Umbilical cord (tissue), 1 donor: ENCODE measurements at regions not wholly inside any gene's neighbourhood (a gene's known extent, or its start where the extent isn't known, plus 50 kb on each side); places are given as distances from the start of the nearest gene placed in this dataset.

Source experiments
- DNase-seq: peaks from one replicate; pipeline ENCODE4 v3.0.0-alpha.2; 2015; ENCODE audit warnings: low spot score

DNA sequence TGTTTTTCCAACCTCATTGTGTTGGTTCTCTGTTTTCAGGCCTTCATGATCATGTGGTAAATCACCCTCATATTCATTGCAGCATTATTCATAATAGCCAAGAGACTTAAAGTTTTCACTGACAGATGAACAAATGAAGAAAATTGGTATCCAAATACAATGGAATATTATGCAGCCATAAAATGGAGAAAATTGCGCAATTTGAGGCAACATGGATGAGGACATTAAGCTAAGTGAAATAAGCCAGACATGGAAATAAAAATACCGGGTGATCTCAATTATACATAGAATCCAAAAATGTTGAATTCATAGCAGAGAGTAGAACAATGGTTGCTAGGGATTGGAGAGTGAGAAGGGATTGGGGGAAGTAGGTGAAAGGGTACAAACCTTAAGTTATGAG, 491.9 kb upstream of the KCNMB2 start:
- no peak for DNase-seq

DNA sequence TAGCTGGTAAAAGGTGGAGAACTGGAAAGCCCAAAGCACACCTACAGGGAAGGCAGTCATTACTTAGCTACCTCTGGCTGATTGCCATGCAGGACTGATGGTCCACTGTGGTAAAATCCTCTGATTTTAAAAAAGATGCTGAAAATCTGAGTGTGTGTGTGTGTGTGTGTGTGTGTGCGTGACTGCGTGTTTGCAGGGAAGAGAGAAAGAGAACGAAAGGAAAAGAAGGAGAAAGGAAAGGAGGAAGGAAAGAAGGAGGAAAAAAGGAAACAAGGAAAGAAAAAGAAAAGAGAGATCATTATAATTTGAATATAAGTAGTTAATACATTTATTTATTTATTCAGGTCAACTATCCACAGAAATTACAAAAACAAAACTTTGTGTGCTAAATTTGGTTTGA, 488.7 kb upstream of the KCNMB2 start:
- no peak for DNase-seq

DNA sequence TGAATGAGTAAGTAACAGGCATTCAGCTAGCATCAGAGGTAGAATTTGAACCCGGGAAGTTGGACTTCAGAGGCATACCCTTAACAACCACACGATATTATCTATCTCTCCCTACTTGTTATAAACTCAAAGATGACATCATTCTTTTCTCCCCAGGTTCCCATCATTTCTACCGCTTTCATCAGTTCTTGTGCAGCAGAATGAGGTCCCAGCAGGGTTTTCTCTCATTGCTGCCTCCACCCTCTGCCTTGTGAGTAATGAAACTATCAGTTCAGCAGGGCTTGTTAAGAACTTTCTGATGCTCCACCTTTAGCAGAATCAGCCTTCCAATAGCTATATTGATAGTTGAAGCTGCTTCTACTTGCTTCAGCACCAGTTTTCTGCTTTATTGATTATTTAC, 487.5 kb upstream of the KCNMB2 start:
- DNase-seq: no peak

DNA sequence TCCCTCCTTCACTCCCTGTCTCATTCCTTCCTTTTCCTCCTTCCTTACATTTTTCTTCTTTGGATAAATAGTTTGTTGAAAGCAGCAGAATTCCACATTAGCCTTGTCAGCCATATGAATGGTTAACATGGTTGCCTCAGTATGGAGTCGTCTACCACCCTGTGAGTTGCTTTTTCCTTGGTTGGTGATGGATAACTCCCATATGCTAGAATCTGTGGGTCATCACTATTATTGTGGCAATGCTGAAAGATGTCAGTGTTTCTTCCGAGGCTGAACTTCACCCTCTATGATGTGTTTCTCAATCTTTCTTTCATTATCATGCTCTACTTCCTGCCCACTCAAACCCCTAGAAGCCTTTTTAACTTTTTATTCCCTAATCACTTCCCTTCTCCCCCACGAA, 481.8 kb upstream of the KCNMB2 start:
- no peak for DNase-seq

DNA sequence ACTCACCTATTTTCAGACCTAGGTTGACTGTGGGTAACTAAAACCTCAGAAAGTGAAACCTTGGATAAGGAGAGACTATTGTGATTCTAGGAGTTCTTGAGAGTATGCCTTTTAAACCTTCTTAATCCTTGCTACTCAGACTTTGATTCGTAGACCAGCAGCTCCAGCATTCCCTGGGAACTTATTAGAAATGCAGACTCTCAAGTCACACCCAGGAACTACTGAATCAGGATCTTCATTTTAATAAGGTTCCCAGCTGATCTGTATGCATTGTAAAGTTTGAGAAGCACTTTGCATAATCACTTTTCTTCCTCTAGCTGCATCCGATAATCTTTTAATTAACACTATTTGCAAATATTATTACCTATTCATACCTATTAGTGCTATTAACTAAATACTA, 480.3 kb upstream of the KCNMB2 start:
- no peak for DNase-seq

DNA sequence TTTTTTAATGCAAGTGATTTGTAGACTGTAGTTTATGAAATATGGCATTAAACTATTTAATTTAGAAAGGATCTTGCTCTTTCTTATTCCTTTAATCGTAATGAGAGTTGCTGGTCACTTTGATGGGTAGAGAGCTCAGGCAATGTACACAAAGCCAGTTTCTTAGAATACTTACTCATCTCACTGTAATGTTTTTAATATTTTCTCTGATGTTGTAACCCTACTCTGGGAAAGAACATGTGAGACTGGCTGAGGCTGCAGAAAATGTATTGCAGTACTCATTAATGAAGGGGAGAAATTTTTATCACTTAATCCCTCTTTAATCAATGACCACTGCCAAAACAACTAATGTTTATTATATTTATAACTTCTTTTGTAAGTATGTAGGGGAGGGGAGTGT, 479.4 kb upstream of the KCNMB2 start:
- DNase-seq: peak; percentile 17

DNA sequence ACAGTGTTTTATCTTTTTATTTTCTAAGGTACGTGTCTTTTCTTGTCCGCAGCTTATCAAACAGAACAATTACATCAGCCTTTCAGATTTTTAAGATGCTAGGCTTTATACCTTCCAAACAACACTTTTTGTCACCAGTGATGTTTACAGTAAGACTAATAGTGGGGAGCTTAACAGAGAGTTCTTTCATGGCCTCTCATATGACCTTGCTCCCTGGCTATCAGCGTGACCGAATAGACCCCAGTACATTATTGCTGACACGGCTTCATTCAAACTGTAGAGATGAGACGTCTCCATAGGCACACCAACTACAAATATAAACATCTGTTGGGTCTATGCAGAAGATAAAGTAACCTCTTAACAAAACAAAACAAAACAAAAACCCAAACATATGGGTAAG, 477.6 kb upstream of the KCNMB2 start:
- DNase-seq: no peak

DNA sequence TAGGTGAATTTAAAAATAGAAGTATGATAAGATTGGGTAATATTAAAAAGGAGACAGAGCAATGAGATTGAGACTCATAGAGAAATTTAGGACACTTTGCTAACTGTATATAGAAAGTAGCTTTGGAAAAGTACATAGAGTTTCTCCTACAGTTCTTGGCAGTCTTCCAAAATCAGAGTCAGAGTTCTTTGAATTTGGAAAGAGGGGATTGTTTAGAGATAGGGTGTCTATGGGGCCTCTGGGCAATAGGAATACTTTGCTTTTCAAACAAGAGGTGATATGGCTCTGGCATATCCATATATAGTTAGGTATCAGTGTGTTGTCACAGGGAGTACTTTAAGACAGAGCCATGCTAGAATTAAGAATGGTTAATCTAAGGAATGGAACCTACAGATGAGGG, 477.1 kb upstream of the KCNMB2 start:
- peak; percentile 69 for DNase-seq

DNA sequence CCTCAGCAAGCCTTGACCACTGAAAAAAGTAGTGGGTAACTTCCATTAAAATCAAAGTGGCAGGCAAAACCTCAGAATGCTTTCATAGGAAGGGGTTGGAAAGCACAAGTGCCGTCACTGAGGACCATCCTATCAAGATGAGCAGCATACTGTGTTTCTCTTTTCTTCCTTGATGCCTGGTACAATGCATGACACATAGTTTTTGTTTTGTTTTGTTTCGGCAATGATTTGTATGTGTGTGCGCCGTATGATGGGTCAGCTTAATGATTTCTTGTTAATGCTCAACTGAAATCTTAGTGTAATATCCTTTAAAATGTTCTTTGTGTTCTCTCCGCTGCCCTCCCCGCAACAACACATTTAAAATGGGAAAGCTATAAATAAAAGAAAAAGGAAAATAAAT, 476.4 kb upstream of the KCNMB2 start:
- DNase-seq: no peak

DNA sequence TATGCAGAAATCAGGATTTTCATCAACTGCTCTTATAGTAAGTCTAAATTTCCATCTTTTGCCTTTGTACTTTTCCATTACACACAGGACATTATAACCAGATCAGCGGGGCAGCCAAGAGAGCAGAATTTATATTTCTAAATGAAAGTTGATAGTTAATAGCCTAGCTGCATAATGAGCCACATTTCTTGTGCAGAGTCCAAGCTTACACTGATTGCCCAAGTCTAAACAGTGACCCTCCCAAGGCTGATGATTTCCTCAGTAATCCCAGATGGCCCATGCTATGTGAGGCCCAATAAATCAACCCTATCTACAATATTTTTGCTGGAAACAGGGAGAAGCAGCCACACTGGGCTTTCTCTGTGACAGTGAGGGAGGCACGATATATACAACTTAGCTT, 475.8 kb upstream of the KCNMB2 start:
- peak; percentile 58 for DNase-seq

DNA sequence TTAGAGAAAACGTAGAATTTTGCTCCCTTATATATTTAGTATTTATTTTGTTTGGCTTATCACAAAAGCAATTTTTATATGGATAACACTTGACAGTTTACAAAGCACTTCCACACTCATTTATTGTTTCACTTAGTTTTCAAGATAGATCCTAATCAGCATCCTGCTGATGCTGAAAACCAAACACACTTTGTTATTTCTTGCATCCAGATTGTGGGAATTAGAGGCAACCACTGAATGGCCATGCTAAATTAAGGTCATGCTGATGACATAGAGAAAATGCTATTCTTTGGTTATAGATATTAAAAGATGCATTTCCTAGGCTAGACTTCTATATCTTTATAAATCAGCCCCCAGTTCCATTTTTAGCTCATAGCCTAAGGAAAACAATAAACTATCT, 474.1 kb upstream of the KCNMB2 start:
- DNase-seq: no peak

DNA sequence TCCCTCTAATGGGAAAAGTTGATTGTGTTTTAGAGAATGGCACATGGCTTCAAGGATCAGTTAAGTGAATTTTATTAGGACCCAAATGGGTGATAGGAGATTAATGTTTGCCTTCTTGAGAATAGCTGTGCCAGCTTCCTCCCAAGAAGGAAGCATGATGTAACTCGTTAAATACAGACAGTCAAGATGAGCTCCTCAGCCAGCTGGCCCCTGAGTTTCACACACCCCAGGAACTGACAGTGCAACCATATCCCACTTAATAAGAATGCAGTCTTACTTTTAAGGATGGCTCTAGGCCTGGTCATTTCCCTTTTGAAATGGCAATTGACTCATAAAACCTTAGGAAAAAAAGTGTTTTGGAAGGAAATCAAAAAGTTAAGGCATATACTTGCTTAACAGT, 472.8 kb upstream of the KCNMB2 start:
- no peak for DNase-seq

DNA sequence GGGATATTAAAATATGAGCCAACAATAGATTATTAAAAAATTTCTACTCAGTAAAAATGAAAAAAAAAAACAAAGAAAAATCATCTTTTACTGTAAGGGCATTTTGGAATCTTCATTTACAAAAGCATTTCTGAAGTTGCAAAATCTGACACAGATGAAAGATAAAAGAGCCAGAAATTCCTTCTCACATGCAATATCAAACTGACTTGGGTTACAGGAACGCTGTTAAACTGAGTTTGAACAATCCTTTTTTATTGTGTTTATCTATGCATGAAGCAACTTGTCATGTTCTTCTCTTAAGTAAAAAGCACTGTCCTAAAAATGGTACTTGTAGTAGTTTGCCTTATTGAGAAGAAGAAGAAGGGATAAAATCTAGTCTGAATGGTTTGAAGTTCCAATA, 468.5 kb upstream of the KCNMB2 start:
- peak; percentile 43 for DNase-seq

DNA sequence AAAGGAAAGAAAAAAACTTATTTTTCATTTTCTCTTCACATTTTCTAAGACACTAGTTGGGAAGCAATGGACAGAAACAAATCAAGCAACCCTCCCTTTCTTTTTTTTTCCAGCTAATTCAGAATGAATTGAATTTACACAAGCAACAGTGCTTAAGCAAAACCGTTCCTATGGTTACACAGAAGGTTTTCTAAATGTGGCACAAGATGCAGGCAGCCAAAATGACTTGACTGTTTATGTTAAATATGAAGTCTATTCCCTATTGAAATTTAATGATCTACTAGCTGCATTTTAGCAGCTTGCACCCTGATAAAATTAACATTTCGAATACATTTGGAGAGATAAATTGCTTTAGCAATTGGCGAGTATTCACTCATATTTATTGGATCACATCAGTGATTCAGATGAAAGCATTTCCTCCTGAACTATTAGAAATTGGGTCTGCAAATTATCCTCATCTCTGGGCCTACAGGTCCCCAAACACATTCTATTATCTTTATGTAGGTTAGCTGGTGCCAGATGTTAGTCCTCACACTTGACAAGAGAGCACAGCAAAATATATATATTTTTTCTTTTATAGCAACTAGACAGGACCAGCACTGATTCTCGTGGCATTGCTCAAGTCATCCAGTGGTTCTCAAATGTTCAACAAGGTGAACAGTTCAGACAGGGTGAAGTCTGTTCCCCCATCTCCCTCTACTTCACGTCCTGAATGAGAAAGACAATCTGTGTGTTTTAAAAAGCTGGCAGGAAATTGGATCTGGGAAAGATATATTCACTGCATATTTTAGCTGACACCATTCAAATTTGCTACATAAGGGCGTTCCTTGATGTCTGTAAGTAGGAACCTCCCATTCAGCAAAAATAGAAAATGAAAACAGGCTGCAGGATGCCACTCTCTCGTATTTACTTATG, 463.6 kb upstream of the KCNMB2 start:
- DNase-seq: peak; percentile 44

DNA sequence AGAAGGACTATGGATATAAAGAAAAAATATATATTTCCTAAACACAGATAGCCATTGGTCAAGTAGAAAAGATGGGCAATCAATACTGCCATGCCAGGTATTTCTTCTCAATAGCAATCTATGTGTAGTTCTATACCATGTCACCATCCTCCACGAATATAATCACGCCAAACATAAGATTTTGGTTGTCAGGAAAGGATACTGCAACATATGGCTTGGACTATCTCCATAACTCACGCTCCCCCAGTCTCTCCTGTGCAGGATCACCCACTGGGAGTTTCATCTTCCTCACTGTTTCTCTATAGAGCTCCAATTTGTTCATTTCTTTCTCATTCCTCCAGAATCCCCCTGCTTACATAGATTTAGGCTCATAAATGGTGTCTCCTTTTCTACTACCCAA, 462.9 kb upstream of the KCNMB2 start:
- no peak for DNase-seq

DNA sequence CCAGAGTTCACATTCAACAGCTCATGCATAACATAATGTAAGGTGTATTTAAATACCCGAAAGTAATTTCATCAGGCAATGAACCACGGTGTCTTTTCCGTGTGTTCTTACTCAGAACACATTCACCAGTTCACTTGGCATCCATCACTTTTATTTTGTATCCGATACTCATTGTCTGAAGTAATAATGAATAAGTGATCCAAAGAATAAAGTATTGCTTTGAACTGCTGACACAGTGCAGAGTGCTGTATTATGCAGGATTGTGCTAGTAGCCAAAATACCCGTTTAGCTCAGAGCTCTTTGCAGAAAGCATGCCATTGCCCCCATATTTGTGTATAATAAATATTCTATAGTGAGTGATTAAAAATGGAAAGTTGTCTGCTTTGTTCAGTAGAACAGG, 460.9 kb upstream of the KCNMB2 start:
- DNase-seq: no peak

DNA sequence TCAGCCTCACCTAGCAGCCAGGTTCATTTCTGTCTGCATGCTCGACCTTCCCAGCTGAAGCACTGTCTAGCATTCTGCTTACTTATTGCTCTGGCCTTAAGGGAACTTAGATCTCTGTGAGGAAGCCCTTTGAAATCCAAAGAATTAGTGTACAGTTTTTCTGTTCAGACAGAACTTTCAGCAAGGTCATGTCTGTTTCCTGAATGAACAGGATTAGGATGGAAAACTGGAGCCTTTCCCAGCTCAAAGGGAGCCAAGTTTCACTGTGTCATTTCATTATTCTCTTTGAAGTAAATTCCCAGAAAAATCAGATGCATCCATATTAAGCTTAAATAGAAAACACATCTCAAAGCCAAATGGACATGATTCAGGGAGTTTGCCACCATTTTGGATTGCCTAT, 457.3 kb upstream of the KCNMB2 start:
- DNase-seq: peak; percentile 93

DNA sequence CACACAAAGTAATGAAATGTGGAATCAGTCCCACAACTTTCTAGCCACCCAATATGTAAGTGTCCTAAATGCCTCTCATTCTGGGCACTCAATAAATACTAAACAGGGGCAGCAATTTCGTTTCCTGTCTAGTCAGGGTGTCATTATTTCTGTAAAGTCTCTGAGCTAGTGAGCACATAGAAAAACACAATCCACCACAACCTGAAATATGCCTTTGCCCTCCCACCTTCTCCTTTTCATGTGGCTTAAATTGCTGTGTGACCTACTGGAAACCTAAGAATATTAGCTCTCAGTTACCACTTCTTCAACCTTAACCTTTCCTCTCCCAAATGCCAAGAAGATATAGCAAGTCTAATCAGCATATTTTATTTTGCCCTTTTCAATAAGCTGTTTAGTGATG, 456.3 kb upstream of the KCNMB2 start:
- DNase-seq: no peak

DNA sequence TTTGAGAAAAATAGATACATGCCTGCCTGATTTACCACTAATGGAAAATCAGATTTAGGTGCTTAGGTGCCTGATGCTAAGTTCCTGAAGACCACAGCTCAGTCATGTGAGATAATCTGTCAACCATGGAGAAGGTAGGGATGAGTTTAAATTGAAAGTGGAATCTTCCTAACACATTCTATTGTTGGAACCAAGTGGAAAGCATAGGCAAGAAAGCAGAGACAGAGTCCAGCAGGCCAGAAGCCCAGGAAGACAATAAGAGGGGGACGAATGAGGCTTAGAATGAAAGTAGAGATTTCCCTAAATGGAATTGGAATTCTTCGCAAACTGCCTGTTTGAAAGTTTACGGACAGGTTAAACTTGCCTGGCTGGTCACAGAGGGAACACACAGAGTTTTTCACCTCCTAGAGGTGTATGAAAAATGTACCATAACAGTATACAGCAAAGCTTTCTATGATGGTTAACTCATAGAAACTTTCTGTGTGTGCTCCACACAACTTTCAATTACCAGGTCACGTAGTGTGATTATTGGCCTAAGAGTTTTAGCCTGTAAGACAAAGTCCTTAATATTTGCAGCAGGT, 453.8 kb upstream of the KCNMB2 start:
- DNase-seq: peak; percentile 51

DNA sequence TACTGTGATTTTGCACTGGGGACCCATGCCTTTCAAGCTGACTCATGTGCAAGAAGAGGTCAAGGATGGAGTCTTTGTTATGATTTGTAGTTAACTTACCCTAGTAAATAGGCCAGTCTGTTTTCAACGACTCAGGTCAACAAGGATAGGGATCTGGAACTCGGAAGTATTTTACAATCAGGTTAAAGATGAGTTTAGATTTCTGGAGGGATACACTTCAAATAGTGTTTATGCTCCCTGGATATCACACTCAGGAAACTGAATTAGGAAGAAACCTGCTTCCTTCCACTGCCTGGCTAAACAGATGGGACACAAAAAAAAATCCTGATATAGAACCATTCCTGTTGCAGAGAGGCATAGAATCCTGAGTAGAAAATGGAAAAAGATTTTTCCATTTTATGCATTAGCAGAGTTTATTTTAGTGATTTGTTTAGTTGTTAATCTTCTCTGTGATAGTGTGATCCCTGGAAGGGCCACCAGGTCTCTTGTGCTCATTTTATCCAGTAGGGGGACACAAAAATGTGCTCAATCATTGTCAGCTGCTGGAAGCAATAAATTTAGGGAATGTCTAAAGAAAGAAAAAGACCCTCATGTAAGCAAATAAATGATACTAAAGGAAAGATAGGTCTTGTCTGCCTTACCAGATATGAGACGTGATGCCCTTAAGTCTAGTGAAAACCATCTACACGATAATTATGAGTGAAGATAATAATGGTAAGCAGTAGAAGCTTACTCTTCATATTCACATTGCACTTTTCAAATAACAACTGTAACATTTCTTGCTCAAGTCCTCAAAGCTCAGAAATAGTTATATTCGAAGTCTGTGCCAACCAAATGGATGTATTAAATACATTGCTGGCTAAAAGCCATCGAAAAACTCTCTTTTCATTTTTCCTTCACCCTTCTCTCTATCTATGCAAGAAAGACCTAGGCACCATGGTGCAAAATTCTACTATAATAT, 452.1 kb upstream of the KCNMB2 start:
- peak; percentile 36 for DNase-seq

DNA sequence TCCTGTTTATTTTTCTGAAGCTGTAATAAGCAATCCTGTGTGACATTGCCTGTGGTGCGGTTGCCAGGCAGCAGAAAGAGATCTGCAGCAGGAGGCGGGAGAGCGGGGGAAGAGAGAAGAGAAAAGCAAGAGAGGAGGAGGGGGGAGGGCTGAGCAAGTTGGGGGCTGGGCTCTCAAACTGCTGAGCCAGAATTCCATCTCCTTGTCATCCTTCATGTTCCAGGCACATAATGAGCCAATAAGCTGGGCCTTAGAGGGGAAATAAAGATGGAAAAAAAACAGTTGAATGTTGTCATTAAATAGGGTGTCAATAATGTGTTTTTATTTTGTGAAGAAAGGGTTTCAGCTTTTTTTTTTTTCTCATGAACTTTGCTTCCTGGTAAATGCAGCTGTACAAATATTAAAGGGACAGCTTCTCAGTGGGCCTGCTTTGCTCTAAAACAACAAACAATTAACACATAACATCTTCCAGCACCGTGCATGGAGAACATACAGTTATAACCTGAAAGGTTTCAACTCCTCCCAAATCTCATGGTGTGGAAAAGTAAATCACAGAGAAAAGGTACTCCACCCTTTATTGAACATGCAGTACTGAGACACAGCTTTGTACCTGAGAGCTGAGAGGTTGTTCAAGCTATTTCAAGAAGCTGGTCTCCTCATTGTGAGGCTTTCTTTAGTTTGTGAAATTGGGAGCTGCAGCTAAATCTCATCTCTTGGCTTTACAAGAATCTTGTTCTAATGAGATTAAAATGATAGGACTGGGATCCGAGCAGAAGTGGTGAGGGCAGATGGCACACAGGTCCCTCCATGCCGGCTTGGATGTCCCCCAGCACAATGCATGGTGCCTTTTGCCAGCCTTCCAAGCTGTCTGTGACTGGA, 451.1 kb upstream of the KCNMB2 start:
- peak; percentile 96 for DNase-seq

DNA sequence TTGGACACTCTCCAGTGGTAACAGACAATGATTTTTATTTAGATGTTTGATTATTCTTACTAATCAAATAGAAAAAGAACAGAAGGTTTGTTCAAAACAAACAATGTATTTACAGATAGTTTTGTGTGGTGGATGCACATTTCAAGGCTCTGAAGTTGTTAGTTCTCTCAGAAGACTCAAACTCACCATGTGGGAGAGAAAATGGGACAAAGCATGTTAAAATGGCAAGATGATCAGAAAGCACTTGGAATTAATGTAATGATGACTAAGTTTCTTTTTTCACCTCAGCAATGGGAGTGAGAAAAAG, 450.5 kb upstream of the KCNMB2 start:
- no peak for DNase-seq
